Fibroblast of the aortic adventitia (primary cell): ENCODE measurements at regions not wholly inside any gene's neighbourhood (a gene's known extent, or its start where the extent isn't known, plus 50 kb on each side); places are given as distances from the start of the nearest gene placed in this dataset.

Source experiments
- DNase-seq: peaks from one replicate; pipeline ENCODE4 v3.0.0-alpha.2; 2010; ENCODE audit warnings: low read depth
- H3K4me3 ChIP-seq: 2 replicates; pipeline ENCODE4 v1.5.1; 2011; ENCODE audit warnings: low read depth, mild to moderate bottlenecking, control low read depth, low read length, moderate library complexity
- TF ChIP-seq, protein P1 (sequence below): IDR thresholded peaks from 2 replicates; pipeline ENCODE4 v1.5.1; 2011; ENCODE audit warnings: mild to moderate bottlenecking, low read length, control low read depth, inconsistent platforms; ENCODE audit not compliant: insufficient read depth

DNA sequence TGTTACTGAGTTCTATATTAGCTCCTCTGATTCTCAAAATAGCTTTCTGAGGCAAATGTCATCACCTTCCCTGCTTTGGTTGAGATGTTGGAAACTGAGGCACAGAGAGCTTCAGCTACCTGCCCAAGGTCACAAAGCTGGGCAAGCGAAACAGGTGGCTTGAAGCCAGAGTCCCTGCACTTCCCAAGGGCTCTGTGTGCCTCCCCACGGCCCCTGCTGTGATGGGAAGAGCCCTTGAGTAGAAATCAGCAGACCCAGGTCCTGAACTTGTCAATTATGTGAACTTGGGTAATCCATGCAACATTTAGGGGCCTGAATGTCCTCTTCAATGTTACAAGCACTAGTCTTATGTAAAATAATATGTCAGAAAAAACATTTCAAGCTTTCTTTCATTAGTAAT lies 327.3 kb upstream of the PODXL start:
- DNase-seq: no peak
- no peak overlapping the region for H3K4me3 ChIP-seq
- TF ChIP-seq, protein P1, sequence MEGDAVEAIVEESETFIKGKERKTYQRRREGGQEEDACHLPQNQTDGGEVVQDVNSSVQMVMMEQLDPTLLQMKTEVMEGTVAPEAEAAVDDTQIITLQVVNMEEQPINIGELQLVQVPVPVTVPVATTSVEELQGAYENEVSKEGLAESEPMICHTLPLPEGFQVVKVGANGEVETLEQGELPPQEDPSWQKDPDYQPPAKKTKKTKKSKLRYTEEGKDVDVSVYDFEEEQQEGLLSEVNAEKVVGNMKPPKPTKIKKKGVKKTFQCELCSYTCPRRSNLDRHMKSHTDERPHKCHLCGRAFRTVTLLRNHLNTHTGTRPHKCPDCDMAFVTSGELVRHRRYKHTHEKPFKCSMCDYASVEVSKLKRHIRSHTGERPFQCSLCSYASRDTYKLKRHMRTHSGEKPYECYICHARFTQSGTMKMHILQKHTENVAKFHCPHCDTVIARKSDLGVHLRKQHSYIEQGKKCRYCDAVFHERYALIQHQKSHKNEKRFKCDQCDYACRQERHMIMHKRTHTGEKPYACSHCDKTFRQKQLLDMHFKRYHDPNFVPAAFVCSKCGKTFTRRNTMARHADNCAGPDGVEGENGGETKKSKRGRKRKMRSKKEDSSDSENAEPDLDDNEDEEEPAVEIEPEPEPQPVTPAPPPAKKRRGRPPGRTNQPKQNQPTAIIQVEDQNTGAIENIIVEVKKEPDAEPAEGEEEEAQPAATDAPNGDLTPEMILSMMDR: no peak

DNA sequence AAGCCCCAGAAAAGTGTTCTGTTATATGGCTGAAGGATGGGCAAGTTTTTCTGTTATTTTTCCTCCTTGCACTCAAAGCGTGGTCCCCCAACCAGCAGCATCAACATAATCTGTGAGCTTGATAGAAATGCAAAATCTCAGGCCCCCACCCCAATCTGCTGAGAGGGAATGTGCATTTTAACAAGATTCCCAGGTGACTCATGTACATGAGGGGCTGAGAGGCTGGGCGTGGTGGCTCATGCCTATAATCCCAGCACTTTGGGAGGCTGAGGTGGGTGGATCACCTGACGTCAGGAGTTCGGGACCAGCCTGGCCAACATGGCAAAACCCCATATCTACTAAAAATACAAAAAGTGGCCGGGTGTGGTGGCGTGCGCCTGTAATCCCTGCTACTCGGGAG lies 326.8 kb upstream of the PODXL start:
- DNase-seq: no peak
- TF ChIP-seq, protein P1: no peak
- no peak overlapping the region for H3K4me3 ChIP-seq

DNA sequence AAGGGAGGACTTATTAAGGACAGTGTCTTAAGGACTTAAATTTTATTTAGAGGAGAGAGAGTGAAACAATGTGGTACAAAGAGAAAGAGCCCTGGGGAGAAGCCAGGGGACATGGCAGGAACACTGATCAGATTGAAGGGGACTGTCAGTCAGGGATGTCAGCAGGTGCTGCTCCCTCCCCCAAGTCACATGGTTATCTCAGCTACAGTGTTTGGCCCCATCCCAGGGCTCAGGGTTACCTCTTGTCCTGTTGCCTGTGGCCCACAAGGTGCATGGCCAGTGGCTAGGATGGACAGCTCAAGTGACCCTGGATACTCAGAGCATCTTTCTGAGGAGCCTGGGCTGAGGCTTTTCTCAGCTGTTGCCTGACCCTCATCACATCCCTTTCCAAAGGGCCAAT lies 325.9 kb upstream of the PODXL start:
- no peak for DNase-seq
- TF ChIP-seq, protein P1: no peak
- H3K4me3 ChIP-seq: no peak overlapping the region

DNA sequence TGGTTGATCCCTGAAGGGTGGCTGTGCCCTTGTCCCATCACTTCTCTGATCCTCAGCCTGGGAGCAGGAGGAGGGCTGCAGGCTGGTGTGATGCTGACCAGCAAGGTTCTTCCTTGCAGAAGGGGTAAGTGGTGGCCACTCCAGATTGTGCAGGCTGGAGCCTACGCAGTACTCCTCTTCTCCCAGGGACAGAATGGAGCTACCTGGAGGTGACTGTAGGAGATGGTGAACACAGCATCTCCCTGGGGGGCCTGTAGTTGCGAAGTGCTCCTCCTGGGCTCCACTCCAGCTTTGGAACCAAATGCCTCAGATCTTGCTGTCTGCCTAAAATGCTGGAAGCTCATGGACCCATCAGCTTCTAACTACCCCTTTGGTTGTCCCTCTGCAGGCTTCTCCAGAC lies 323.6 kb upstream of the PODXL start:
- no peak overlapping the region for H3K4me3 ChIP-seq
- no peak for DNase-seq
- TF ChIP-seq, protein P1: no peak

DNA sequence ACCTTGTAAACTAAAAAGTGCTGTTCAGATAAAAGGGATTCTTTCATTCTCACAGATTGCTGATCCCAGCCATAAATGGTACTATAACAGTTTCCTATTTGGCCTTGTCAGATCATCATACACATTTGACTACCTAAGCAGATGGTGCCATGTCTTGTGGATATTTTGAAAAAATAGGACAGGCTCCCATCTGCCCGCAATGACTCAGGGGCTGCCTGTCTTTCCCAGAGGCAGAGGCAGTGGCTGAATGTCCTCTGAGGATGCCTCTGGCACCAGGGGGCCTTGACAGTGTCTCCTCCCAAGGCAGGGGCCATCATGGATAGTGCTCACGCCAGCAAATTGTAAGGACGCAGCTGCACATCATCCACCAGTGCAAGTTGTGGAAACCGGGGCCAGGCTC lies 323.0 kb upstream of the PODXL start:
- no peak for DNase-seq
- TF ChIP-seq, protein P1: no peak
- no peak overlapping the region for H3K4me3 ChIP-seq

DNA sequence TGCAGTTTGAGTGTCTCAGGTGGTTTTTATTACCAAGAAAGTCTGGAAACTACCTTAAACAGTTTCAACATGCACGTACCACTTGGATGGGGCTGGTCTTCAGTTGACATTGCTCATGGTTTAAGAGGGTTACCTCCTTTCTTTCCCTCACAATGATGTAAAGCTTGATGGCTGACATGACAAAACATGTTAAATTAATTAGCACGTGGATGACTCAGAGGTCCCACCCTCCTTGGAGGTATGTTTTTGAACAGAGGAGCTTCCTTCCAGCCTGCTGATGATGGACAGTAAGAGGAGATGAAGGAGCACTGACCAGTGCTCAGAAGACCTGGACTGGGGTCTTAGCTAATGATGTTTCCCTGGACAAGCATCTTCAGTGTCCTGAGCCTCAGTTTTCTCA lies 322.3 kb upstream of the PODXL start:
- TF ChIP-seq, protein P1: no peak
- no peak for DNase-seq
- H3K4me3 ChIP-seq: no peak overlapping the region

DNA sequence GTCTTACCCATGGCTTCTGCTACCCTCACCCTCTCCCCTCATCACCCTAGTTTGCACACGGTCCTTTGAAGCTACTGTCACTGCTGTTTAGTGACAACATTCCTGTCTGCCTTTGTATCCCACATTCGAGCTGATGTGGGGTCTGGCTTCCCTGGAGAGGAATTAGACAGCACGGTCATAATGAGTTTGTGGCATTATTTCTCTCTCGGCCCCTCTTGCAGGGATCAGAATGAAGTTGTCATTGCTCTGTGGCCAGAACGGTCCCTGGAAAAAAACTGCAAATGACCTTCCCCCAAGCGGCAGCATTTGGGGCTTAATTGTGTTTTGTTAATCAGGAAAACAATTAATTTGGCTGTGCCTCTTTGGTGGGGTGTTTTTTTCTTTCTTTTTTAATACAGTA lies 317.2 kb upstream of the PODXL start:
- DNase-seq: no peak
- TF ChIP-seq, protein P1: no peak
- H3K4me3 ChIP-seq: no peak overlapping the region
